ENCODE measurements at regions not wholly inside any gene's neighbourhood (a gene's known extent, or its start where the extent isn't known, plus 50 kb on each side); places are given as distances from the start of the nearest gene placed in this dataset.

- ChIA-PET CTCF (interaction anchor here (0.6 to 0.7 kb wide), 3 partner anchors 53 to 198 kb away, joined by 3 read pairs; no protein-coding TSS in a partner anchor), POLR2A (no interaction called here)
- no peak for TF ChIP-seq ZSCAN18 (tag by site-specific recombination; IDR thresholded peaks at IDR 0.05)
- no peak for TF ChIP-seq ZNF184 (tag by site-specific recombination; IDR thresholded peaks at IDR 0.05)
- no peak for TF ChIP-seq ZNF48 (tag by site-specific recombination; IDR thresholded peaks at IDR 0.05)
- TF ChIP-seq, protein P1, sequence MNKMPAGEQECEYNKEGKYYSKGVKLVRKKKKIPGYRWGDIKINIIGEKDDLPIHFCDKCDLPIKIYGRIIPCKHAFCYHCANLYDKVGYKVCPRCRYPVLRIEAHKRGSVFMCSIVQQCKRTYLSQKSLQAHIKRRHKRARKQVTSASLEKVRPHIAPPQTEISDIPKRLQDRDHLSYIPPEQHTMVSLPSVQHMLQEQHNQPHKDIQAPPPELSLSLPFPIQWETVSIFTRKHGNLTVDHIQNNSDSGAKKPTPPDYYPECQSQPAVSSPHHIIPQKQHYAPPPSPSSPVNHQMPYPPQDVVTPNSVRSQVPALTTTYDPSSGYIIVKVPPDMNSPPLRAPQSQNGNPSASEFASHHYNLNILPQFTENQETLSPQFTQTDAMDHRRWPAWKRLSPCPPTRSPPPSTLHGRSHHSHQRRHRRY (tag by site-specific recombination; IDR thresholded peaks at IDR 0.05) = no peak
- no peak for TF ChIP-seq ZNF140 (tag by site-specific recombination; IDR thresholded peaks at IDR 0.05)
- no peak for TF ChIP-seq ZNF335 (tag by site-specific recombination; conservative IDR thresholded peaks at IDR 0.05)
- TF ChIP-seq ZNF394 (tag by site-specific recombination; IDR thresholded peaks at IDR 0.05; ENCODE audit: borderline replicate concordance) = no peak
- TF ChIP-seq YY1 (tag by site-specific recombination; IDR thresholded peaks at IDR 0.05) = no peak
- TF ChIP-seq ZNF302 (tag by site-specific recombination; IDR thresholded peaks at IDR 0.05; ENCODE audit: low read depth) = no peak
- TF ChIP-seq HOXA7 (CRISPR knock-in tag; IDR thresholded peaks at IDR 0.05; ENCODE audit: borderline replicate concordance) = no peak
- no peak for TF ChIP-seq ZNF623 (tag by site-specific recombination; IDR thresholded peaks at IDR 0.05)
- no peak for TF ChIP-seq ZBTB11 (tag by site-specific recombination; conservative IDR thresholded peaks at IDR 0.05; ENCODE audit: low read depth)
- TF ChIP-seq ZNF133 (tag by site-specific recombination; IDR thresholded peaks at IDR 0.05) = no peak
- no peak for TF ChIP-seq ZNF239 (tag by site-specific recombination; IDR thresholded peaks at IDR 0.05)
- Histone ChIP-seq H3K4me3 (ENCODE audit: low read depth, low read length) (no peak overlapping the region), H3K4me1 (ENCODE audit: control insufficient read depth, insufficient read depth, low read length) (no peaks in the 10 kb centered on the region), H3K27ac (ENCODE audit: extremely low read depth, low read depth, low read length) (no peak overlapping the region), H3K9me3 (ENCODE audit: control insufficient read depth, insufficient read depth, low read depth, low read length) (no peaks in the 10 kb centered on the region; the same call in 1 of the 2 replicates), H3K36me3 (ENCODE audit: control insufficient read depth in 2 of 2, insufficient read depth in 1 of 2, low read length in 2 of 2) (no peaks in the 10 kb centered on the region)
Measured at GRCh38 chr10:108249940-108250339, 1085.4 kb upstream of the SORCS1 start.

DNA sequence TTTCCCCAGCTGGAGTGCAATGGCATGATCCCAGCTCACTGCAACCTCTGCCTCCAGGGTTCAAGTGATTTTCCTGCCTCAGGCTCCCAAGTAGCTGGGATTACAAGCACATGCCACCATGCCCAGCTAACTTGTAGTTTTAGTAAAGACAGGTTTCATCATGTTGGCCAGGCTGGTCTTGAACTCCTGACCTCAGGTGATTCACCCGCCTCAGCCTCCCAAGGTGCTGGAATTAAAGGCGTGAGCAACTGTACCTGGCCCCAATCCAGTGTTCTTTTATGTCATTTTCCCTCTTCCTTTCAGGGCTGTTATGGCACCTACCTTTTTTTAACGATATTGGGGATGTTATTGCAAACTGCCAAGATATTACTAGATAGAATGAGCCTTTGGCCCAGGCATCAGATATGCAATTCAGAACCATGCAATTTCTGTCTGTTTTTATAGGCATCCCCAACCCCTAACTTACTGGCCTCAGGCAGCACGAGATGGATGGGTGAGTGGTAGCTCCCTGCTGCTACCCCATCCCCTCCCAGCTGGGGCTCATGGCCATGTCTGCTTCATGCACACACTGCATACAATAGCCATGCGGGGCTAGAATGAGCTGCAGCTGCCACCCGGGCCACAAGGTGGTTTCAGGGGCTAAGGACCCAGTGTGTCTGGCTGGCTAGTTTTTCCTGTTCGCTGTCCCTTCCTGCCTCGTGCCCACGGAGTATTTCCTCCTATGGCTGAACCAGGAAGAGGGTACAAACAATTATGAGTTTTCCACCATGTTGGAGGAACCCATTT, 1080.1 kb upstream of the SORCS1 start:
- no peak overlapping the region for H3K4me3 ChIP-seq (ENCODE audit: low read depth, low read length)
- no peaks in the 10 kb centered on the region for H3K4me1 ChIP-seq (ENCODE audit: control insufficient read depth, insufficient read depth, low read length)
- POLR2A ChIA-PET = no interaction called here
- no peak for TF ChIP-seq ZNF626 (tag by site-specific recombination; IDR thresholded peaks at IDR 0.05)
- CTCF ChIA-PET = interaction anchor here (0.7 kb wide), 1 partner anchor 388 kb away, joined by 3 read pairs; no protein-coding TSS in a partner anchor
- no peak overlapping the region for H3K27ac ChIP-seq (ENCODE audit: extremely low read depth, low read depth, low read length)
- H3K36me3 ChIP-seq (ENCODE audit: control insufficient read depth in 2 of 2, insufficient read depth in 1 of 2, low read length in 2 of 2) = no peaks in the 10 kb centered on the region
- no peaks in the 10 kb centered on the region; the same call in 1 of the 2 replicates for H3K9me3 ChIP-seq (ENCODE audit: control insufficient read depth, insufficient read depth, low read depth, low read length)

DNA sequence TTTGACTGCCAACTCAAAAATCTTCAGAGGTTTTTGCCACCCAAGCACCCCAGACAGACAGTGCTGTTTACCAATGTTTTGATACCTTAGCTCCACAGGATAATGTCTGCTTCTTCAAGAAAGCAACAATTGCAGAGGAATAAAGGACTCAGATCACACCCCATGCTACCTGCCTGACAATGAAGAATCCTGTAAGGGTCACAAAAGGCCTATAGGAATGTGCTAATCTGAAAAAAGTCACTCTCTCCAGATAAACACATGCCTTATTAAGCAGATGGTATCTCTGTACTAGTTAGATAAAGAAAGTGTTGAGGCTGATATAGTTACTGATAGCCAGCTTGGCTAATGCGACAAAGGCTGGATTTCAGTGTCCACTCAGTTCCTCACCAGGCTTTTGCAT, 1076.7 kb upstream of the SORCS1 start:
- ChIA-PET CTCF (interaction anchor here (0.6 to 1.1 kb wide), 2 partner anchors 9 to 867 kb away, joined by 3 to 4 read pairs; no protein-coding TSS in a partner anchor), POLR2A (no interaction called here)
- no peaks in the 10 kb centered on the region for H3K36me3 ChIP-seq (ENCODE audit: control insufficient read depth in 2 of 2, insufficient read depth in 1 of 2, low read length in 2 of 2)
- H3K4me3 ChIP-seq (ENCODE audit: low read depth, low read length) = no peak overlapping the region
- no peak for TF ChIP-seq ZNF510 (tag by site-specific recombination; IDR thresholded peaks at IDR 0.05; ENCODE audit: insufficient replicate concordance)
- no peaks in the 10 kb centered on the region; the same call in 1 of the 2 replicates for H3K9me3 ChIP-seq (ENCODE audit: control insufficient read depth, insufficient read depth, low read depth, low read length)
- H3K4me1 ChIP-seq (ENCODE audit: control insufficient read depth, insufficient read depth, low read length) = no peaks in the 10 kb centered on the region
- no peak overlapping the region for H3K27ac ChIP-seq (ENCODE audit: extremely low read depth, low read depth, low read length)
